Brain microvascular endothelial cell (primary cell): ENCODE measurements at regions not wholly inside any gene's neighbourhood (a gene's known extent, or its start where the extent isn't known, plus 50 kb on each side); places are given as distances from the start of the nearest gene placed in this dataset.
A peak's percentile ranks its signal among the peaks of the same experiment; 100 is the strongest.

Source experiments
- DNase-seq: peaks from one replicate; pipeline ENCODE4 v3.0.0-alpha.2; 2020
- H3K27ac ChIP-seq: fragments of 250-450 bp; sonication (Bioruptor Pico); 2 replicates; pipeline ENCODE4 v1.5.1; 2020; ENCODE audit warnings: mild to moderate bottlenecking, moderate library complexity
- H3K27me3 ChIP-seq: fragments of 250-450 bp; sonication (Bioruptor Pico); replicated peaks from 2 replicates; pipeline ENCODE4 v1.5.1; 2020; ENCODE audit warnings: mild to moderate bottlenecking
- H3K36me3 ChIP-seq: fragments of 250-450 bp; sonication (Bioruptor Pico); replicated peaks from 2 replicates; pipeline ENCODE4 v1.5.1; 2020; ENCODE audit warnings: mild to moderate bottlenecking
- H3K4me3 ChIP-seq: 2 replicates; pipeline ENCODE4 v1.5.1; 2011; ENCODE audit warnings: low read depth, mild to moderate bottlenecking, control low read depth, low read length, moderate library complexity
- in situ Hi-C: cut with HindIII; loops from 2 replicates; pipeline ENCODE4 v1.10.0; 2017; ENCODE audit warnings: low sequenced_read_pairs, low pct_ligation_motif_present
- TF ChIP-seq, protein P1 (sequence below): IDR thresholded peaks from 2 replicates; pipeline ENCODE4 v1.5.1; 2011; ENCODE audit warnings: low read depth, mild to moderate bottlenecking, moderate library complexity, low read length, control low read depth, inconsistent platforms; ENCODE audit errors: missing control alignments

DNA sequence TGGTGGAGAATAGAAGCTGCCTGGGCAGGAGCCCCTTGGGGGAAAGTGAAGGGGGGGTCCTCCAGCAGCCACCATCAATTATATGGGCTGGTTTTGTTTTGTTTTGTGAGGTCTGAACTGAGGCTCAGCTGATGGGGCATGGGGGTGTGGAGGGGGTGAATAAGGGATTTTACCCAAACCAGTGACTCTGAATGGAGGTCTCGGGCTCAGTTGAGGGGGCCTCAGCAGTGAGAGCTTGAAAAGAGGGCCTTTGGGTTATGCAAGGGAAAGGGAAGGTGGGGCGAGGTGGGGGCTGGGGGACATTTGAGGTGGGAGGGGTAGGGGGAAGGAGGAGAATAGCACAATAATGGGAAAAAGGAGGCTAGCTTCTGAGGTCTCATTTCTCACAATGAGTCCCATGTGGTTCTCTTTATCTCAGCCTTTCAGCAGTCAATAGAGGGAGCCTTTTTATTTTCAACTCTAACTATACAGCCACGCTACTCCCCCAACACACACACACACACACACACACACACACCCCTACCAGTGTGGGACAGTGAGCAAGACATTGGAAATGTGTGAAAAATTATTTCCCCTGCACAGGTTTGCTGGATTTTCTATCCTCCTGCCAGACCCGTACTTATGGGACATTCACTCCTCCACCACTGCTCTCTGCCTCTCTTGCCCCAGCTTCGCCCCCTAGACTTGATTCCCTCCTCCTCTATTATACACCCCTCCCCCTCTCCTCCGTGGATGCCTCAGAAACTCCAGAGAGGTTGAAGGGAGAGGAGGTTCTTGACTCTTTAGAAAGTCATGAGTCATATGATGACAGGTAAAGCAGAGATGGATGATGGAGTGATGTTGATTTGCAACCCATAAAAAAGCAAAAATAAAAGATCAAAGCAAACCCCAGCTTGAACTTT lies 96.0 kb downstream of the GTPBP8 start:
- TF ChIP-seq, protein P1, sequence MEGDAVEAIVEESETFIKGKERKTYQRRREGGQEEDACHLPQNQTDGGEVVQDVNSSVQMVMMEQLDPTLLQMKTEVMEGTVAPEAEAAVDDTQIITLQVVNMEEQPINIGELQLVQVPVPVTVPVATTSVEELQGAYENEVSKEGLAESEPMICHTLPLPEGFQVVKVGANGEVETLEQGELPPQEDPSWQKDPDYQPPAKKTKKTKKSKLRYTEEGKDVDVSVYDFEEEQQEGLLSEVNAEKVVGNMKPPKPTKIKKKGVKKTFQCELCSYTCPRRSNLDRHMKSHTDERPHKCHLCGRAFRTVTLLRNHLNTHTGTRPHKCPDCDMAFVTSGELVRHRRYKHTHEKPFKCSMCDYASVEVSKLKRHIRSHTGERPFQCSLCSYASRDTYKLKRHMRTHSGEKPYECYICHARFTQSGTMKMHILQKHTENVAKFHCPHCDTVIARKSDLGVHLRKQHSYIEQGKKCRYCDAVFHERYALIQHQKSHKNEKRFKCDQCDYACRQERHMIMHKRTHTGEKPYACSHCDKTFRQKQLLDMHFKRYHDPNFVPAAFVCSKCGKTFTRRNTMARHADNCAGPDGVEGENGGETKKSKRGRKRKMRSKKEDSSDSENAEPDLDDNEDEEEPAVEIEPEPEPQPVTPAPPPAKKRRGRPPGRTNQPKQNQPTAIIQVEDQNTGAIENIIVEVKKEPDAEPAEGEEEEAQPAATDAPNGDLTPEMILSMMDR = peak; percentile 10
- no peak for DNase-seq
- Histone ChIP-seq H3K36me3 (no peaks in the 10 kb centered on the region), H3K4me3 (no peak overlapping the region), H3K27me3 (no peaks in the 10 kb centered on the region), H3K27ac (no peak overlapping the region)
- in situ Hi-C loops = no loop called here

GRCh38 chr3:113088616-113089015 lies 97.8 kb downstream of the GTPBP8 start:
- in situ Hi-C loops = no loop called here
- H3K36me3 ChIP-seq = no peaks in the 10 kb centered on the region
- no peaks in the 10 kb centered on the region for H3K27me3 ChIP-seq
- DNase-seq = no peak
- no peak overlapping the region for H3K4me3 ChIP-seq
- H3K27ac ChIP-seq = no peak overlapping the region
- TF ChIP-seq, protein P1 = no peak

DNA sequence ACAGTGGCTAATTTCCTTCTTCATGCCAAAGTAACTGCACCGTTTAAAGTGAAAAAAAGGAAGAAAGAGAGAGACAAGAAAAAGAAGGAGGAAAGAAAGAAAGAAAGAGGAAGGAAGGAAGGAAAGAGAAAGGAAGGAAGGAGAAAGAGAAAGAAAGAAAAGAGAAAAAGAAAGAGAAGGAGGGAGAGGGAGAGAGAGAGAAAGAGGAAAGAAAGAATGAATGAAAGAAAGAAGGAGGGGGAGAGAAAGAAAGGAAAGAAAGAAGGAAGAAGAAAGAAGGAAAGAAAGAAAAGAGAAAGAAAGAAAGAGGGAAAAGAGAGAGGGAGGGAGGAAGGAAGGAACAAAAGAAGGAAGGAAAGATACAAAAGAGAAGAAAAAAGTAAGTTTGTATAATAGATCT lies 100.6 kb downstream of the GTPBP8 start:
- H3K27ac ChIP-seq = no peak overlapping the region
- TF ChIP-seq, protein P1 = no peak
- in situ Hi-C loops = no loop called here
- H3K36me3 ChIP-seq = no peaks in the 10 kb centered on the region
- no peaks in the 10 kb centered on the region for H3K27me3 ChIP-seq
- no peak for DNase-seq
- H3K4me3 ChIP-seq = no peak overlapping the region

DNA sequence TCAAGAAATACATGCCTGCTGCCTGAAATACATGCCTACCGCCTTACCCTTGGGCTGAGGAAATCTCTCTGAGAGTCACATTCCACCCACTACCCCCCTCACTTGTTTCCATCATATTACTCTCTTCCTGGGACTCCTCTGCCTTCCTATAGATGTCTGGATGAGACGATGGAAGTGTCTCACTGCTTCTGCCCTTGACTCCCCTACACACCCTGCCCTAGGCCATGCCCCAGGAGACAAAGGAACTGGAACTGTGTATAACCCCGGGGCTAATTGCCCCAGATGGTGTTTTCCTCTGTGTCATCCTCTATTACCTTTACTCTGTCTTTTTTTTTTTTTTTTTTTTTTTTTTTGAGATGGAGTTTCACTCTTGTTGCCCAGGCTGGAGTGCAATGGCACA lies 102.0 kb downstream of the GTPBP8 start:
- no peaks in the 10 kb centered on the region for H3K27me3 ChIP-seq
- TF ChIP-seq, protein P1 = no peak
- H3K4me3 ChIP-seq = no peak overlapping the region
- in situ Hi-C loops = no loop called here
- no peak for DNase-seq
- no peaks in the 10 kb centered on the region for H3K36me3 ChIP-seq
- no peak overlapping the region for H3K27ac ChIP-seq

DNA sequence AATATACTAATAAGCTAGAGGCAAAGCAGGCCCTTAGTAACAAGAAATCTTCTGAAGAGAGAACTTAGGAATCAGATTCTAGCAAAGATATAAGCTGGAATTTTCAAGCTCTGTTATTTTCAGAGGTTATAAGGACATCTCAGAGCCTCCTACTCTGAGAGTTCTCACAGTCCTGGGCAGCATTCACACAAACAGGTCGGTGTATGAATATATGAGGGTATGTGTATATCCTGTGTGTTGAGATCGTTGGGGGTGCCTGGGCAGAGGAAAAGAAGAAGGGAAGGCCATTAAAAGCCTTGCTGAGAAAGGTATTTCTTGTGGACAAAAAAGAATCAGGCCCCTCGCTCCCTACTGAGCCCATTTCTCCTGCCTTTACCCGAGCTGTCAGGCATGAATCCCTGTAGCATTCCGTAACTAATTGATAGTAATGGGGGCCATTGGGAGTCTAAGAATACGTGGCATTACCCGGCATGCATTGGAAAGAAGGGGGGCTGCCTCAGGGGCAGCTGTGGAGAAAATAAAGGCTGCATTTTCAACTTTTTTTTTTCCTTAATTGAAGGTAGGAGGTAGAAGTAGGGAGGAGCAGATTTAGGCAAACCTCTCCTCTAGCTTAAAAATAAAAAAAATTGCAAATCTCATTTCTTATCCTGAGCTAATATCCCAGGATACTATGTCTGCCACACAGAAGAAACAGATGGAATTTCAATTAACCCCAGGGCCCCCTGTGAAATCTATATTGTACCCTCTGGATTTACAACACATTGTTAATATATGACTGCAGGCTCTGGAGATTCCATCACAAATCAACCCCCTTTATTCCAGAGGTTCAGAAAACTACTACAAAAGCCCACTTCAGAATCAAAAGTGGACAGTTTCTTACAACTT lies 103.8 kb downstream of the GTPBP8 start:
- H3K36me3 ChIP-seq = no peaks in the 10 kb centered on the region
- no peaks in the 10 kb centered on the region for H3K27me3 ChIP-seq
- H3K4me3 ChIP-seq = no peak overlapping the region
- in situ Hi-C loops = no loop called here
- TF ChIP-seq, protein P1 = no peak
- no peak for DNase-seq
- H3K27ac ChIP-seq = no peak overlapping the region
